ENCODE measurements at regions not wholly inside any gene's neighbourhood (a gene's known extent, or its start where the extent isn't known, plus 50 kb on each side); places are given as distances from the start of the nearest gene placed in this dataset.

DNA sequence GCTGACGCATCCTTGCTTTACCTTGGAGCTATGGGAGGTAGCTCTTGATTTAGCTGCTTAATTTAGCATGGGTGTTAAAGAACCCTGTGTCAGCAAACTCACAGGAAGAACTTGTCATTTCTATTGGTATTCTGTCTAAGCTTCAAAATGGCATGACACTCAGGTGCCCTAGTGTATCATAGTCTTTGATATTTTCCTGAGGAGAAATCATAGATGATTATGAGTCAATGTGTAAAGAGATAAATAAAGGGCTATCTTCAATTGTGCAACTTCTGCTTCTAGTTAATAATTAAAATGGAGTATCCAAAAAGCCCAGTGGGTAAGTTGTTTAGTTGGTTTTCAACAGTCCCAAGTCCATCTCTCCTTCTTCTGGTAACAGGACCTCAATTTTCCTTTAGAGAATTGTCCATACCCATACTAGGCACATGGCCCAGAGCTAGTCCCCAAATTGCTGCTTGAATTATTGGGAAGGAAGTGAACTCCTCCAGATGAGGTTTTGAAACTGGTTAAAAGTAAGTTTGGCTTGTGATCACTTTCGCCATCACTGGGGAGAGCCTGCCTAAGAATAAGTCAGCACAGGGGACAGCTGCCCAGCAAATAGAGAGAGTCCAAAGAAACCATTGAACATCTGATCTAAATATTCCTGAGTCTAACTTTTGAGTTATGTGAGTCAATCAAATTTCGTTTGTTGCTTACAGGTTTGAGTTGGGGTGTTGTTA lies 169.0 kb upstream of the PHYHIPL start:
- TF ChIP-seq GABPA (IDR thresholded peaks at IDR 0.05; ENCODE audit: low read depth): no peak
- TF ChIP-seq RAD21 (IDR thresholded peaks at IDR 0.05; ENCODE audit: low read length): no peak
- no peak for TF ChIP-seq FOSL2 (IDR thresholded peaks at IDR 0.05; ENCODE audit: borderline replicate concordance, low read depth)
- no peak for TF ChIP-seq FOXJ3 (CRISPR knock-in tag; IDR thresholded peaks at IDR 0.05)
- no peak for TF ChIP-seq GATA2 (CRISPR knock-in tag; IDR thresholded peaks at IDR 0.05)
- TF ChIP-seq, protein P1, sequence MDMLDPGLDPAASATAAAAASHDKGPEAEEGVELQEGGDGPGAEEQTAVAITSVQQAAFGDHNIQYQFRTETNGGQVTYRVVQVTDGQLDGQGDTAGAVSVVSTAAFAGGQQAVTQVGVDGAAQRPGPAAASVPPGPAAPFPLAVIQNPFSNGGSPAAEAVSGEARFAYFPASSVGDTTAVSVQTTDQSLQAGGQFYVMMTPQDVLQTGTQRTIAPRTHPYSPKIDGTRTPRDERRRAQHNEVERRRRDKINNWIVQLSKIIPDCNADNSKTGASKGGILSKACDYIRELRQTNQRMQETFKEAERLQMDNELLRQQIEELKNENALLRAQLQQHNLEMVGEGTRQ (IDR thresholded peaks at IDR 0.05; ENCODE audit: borderline replicate concordance, low read depth, low read length): no peak
- no peak for TF ChIP-seq RXRA (IDR thresholded peaks at IDR 0.05; ENCODE audit: borderline replicate concordance, low read depth)
- TF ChIP-seq, protein P2, sequence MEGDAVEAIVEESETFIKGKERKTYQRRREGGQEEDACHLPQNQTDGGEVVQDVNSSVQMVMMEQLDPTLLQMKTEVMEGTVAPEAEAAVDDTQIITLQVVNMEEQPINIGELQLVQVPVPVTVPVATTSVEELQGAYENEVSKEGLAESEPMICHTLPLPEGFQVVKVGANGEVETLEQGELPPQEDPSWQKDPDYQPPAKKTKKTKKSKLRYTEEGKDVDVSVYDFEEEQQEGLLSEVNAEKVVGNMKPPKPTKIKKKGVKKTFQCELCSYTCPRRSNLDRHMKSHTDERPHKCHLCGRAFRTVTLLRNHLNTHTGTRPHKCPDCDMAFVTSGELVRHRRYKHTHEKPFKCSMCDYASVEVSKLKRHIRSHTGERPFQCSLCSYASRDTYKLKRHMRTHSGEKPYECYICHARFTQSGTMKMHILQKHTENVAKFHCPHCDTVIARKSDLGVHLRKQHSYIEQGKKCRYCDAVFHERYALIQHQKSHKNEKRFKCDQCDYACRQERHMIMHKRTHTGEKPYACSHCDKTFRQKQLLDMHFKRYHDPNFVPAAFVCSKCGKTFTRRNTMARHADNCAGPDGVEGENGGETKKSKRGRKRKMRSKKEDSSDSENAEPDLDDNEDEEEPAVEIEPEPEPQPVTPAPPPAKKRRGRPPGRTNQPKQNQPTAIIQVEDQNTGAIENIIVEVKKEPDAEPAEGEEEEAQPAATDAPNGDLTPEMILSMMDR (IDR thresholded peaks at IDR 0.05): no peak
- no peak for TF ChIP-seq SIN3A (IDR thresholded peaks at IDR 0.05; ENCODE audit: borderline replicate concordance, low read depth, low read length)
- TF ChIP-seq, protein P3, sequence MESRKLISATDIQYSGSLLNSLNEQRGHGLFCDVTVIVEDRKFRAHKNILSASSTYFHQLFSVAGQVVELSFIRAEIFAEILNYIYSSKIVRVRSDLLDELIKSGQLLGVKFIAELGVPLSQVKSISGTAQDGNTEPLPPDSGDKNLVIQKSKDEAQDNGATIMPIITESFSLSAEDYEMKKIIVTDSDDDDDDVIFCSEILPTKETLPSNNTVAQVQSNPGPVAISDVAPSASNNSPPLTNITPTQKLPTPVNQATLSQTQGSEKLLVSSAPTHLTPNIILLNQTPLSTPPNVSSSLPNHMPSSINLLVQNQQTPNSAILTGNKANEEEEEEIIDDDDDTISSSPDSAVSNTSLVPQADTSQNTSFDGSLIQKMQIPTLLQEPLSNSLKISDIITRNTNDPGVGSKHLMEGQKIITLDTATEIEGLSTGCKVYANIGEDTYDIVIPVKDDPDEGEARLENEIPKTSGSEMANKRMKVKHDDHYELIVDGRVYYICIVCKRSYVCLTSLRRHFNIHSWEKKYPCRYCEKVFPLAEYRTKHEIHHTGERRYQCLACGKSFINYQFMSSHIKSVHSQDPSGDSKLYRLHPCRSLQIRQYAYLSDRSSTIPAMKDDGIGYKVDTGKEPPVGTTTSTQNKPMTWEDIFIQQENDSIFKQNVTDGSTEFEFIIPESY (IDR thresholded peaks at IDR 0.05; ENCODE audit: borderline replicate concordance, low read depth): no peak

DNA sequence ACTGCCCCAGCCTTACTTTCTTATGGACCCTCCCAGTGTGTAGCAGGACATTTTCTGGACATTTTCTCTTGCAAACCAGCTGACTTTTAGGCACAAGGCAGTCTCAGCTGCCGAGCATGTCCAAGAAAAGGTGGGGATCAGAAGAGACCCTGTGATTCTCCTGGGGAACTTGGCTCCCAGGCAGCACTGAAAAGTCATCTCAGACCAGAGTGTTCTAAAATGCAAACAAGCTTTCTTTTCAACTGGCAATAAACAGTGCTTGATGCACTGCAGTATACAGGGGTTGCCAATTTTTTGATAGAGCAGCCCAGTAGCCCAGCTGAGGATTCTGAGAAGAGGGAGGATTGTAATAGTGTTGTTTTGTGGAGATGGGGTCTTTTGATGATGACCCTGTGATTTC lies 168.0 kb upstream of the PHYHIPL start:
- Histone ChIP-seq H2AFZ (ENCODE audit: low read depth) (no peak overlapping the region), H4K20me1 (ENCODE audit: insufficient read depth) (no peaks in the 10 kb centered on the region), H3K9me2 (no peaks in the 10 kb centered on the region), H3K9ac (no peak overlapping the region), H3K27me3 (ENCODE audit: insufficient read depth) (0 out of 2 replicates have a peak, but pooled peaks cover 4% of the 10 kb centered on the region), H3K4me2 (no peak overlapping the region), H3K4me3 (ENCODE audit: low read depth in 2 of 2, low read length in 1 of 2) (no peak overlapping the region), H3K4me1 (ENCODE audit: control insufficient read depth in 1 of 2, insufficient read depth in 2 of 2, low read depth in 1 of 2, low read length in 1 of 2) (peaks cover 0 to 5% of the 10 kb centered on the region in 2 experiments; a peak in 2 of 4 replicates), H3K9me3 (no peaks in the 10 kb centered on the region), H3K79me2 (ENCODE audit: insufficient read depth) (no peaks in the 10 kb centered on the region), H3F3A (replicated peaks; ENCODE audit: insufficient read depth) (no peaks in the 10 kb centered on the region), H3K36me3 (replicated peaks in 1 of 2; ENCODE audit: control insufficient read depth in 1 of 2, insufficient read depth in 2 of 2, low read length in 1 of 2) (no peaks in the 10 kb centered on the region), H3K27ac (ENCODE audit: low read depth in 2 of 2, low read length in 1 of 2) (no peak overlapping the region)
- TF ChIP-seq, protein P4, sequence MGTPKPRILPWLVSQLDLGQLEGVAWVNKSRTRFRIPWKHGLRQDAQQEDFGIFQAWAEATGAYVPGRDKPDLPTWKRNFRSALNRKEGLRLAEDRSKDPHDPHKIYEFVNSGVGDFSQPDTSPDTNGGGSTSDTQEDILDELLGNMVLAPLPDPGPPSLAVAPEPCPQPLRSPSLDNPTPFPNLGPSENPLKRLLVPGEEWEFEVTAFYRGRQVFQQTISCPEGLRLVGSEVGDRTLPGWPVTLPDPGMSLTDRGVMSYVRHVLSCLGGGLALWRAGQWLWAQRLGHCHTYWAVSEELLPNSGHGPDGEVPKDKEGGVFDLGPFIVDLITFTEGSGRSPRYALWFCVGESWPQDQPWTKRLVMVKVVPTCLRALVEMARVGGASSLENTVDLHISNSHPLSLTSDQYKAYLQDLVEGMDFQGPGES (IDR thresholded peaks at IDR 0.05; ENCODE audit: low read depth, low read length): no peak
- no peak for TF ChIP-seq RCOR1 (IDR thresholded peaks at IDR 0.05; ENCODE audit: low read length)
- no peak for TF ChIP-seq GATA2 (CRISPR knock-in tag; IDR thresholded peaks at IDR 0.05)
- TF ChIP-seq, protein P5, sequence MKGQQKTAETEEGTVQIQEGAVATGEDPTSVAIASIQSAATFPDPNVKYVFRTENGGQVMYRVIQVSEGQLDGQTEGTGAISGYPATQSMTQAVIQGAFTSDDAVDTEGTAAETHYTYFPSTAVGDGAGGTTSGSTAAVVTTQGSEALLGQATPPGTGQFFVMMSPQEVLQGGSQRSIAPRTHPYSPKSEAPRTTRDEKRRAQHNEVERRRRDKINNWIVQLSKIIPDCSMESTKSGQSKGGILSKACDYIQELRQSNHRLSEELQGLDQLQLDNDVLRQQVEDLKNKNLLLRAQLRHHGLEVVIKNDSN (IDR thresholded peaks at IDR 0.05; ENCODE audit: borderline replicate concordance, low read depth): no peak
- TF ChIP-seq MEF2A (IDR thresholded peaks at IDR 0.05; ENCODE audit: borderline replicate concordance, low read depth): no peak
- no peak for TF ChIP-seq JUND (IDR thresholded peaks at IDR 0.05)
- ChIA-PET CTCF (interaction anchor here (0.6 kb wide), 1 partner anchor 227 kb away, joined by 3 read pairs; no protein-coding TSS in a partner anchor), POLR2A (no interaction called here)
- no peak for DNase-seq
- WGBS (ENCODE audit: low lambda C conversion rate): 27% methylated on average over 1 of the region's 1 CpG

More for the DNA sequence above, 169.0 kb upstream of the PHYHIPL start:
- Histone ChIP-seq H3K4me2 (no peak overlapping the region), H3K36me3 (replicated peaks in 1 of 2; ENCODE audit: control insufficient read depth in 1 of 2, insufficient read depth in 2 of 2, low read length in 1 of 2) (no peaks in the 10 kb centered on the region), H3K4me1 (ENCODE audit: control insufficient read depth in 1 of 2, insufficient read depth in 2 of 2, low read depth in 1 of 2, low read length in 1 of 2) (peaks cover 0 to 2% of the 10 kb centered on the region in 2 experiments; a peak in 1 of 4 replicates), H3K9me3 (no peaks in the 10 kb centered on the region), H4K20me1 (ENCODE audit: insufficient read depth) (no peaks in the 10 kb centered on the region), H3K4me3 (ENCODE audit: low read depth in 2 of 2, low read length in 1 of 2) (no peak overlapping the region), H3K27ac (ENCODE audit: low read depth in 2 of 2, low read length in 1 of 2) (no peak overlapping the region), H3K9ac (no peak overlapping the region), H2AFZ (ENCODE audit: low read depth) (no peak overlapping the region), H3K27me3 (ENCODE audit: insufficient read depth) (0 out of 2 replicates have a peak, but pooled peaks cover 4% of the 10 kb centered on the region), H3K9me2 (no peaks in the 10 kb centered on the region), H3K79me2 (ENCODE audit: insufficient read depth) (no peaks in the 10 kb centered on the region), H3F3A (replicated peaks; ENCODE audit: insufficient read depth) (no peaks in the 10 kb centered on the region)
- POLR2A ChIA-PET: interaction anchor here (0.7 kb wide), 1 partner anchor 169 kb away, joined by 3 read pairs; the partner anchor contains the start of gene PHYHIPL
- 69% methylated on average over 3 of the region's 3 CpGs for WGBS (ENCODE audit: low lambda C conversion rate)
- CTCF ChIA-PET: no interaction called here
- no peak for DNase-seq
